Gastrocnemius medialis (tissue), 4 donors: ENCODE measurements at regions not wholly inside any gene's neighbourhood (a gene's known extent, or its start where the extent isn't known, plus 50 kb on each side); places are given as distances from the start of the nearest gene placed in this dataset.
"Not testable (repeated sequence)": the region's sequence is repeated elsewhere in the genome, so short reads cannot be mapped to it uniquely, and the experiment has no call there.

ENCODE experiments used
- ATAC-seq, 2 donors: fragments of 150-250 bp; one replicate each; pipeline ENCODE4 v1.9.1; 2016
- DNase-seq, 2 donors: peaks; one replicate each; pipeline ENCODE4 v3.0.0-alpha.2; 2019
- H3K27ac ChIP-seq, 4 donors: fragments of 200-600 bp; sonication (generic); 1 replicate in 1 of 4; 2 replicates in 3 of 4; pipeline ENCODE4 v1.5.1; 2016 to 2018; ENCODE audit warnings: mild to moderate bottlenecking in 2 of 4, moderate library complexity in 1 of 4
- H3K27me3 ChIP-seq, 3 donors: fragments of 200-600 bp; sonication (generic) in 2 of 3; 1 replicate in 1 of 3; 2 replicates in 2 of 3; pipeline versions ENCODE4 v1.5.1 to v1.6.0; 2016 to 2019; ENCODE audit warnings: mild to moderate bottlenecking in 1 of 3, moderate library complexity in 1 of 3
- H3K36me3 ChIP-seq, 2 donors: fragments of 200-600 bp; sonication (generic) in 1 of 2; one replicate each; pipeline ENCODE4 v1.5.1; 2017 to 2018
- H3K4me1 ChIP-seq, 2 donors: fragments of 200-600 bp; sonication (generic) in 1 of 2; one replicate each; pipeline ENCODE4 v1.5.1; 2016 to 2017; ENCODE audit warnings: mild to moderate bottlenecking in 2 of 2
- H3K4me3 ChIP-seq, 4 donors: fragments of 200-600 bp; sonication (generic) in 3 of 4; 1 replicate in 1 of 4; 2 replicates in 3 of 4; pipeline ENCODE4 v1.5.1; 2016 to 2019; ENCODE audit warnings: mild to moderate bottlenecking in 2 of 4
- H3K9me3 ChIP-seq, 3 donors: fragments of 200-600 bp; sonication (generic) in 2 of 3; 1 replicate in 1 of 3; 2 replicates in 2 of 3; pipeline ENCODE4 v1.5.1; 2016 to 2019
- CTCF ChIP-seq, 5 experiments: fragments of 450-650 bp in 3 of 5; fragments of 200-600 bp in 2 of 5; sonication (generic) in 2 of 5; IDR thresholded peaks in 4 of 5; conservative IDR thresholded peaks in 1 of 5; 1 replicate in 4 of 5; 2 replicates in 1 of 5; pipeline ENCODE4 v1.5.1; 2016 to 2019; ENCODE audit warnings: antibody characterized with exemption in 5 of 5, mild to moderate bottlenecking in 3 of 5, moderate library complexity in 3 of 5
- POLR2A ChIP-seq, 2 donors: fragments of 450-650 bp; IDR thresholded peaks; one replicate each; pipeline ENCODE4 v1.6.1; 2017; ENCODE audit warnings: antibody characterized with exemption in 2 of 2, mild to moderate bottlenecking in 2 of 2, moderate library complexity in 2 of 2
- in situ Hi-C, 4 donors: fragments of 200-750 bp; cut with MboI; loops; one replicate each; pipeline versions ENCODE4 v1.15.0 to v1.8.0; 2017; ENCODE audit warnings: low sequenced_read_pairs in 4 of 4
- intact Hi-C: fragments of 100-400 bp; cut with DNase I; formaldehyde crosslinking; loops from one replicate; pipeline ENCODE4 v1.15.1; 2023; ENCODE audit warnings: low total_unique reads

GRCh38 chr17:63222655-63223054 lies 223.5 kb downstream of the CYB561 start:
- no peaks in the 10 kb centered on the region for H3K36me3 ChIP-seq
- ATAC-seq (no peak), DNase-seq (no peak)
- no peak for TF ChIP-seq CTCF (IDR thresholded peaks at IDR 0.05 in 4 of 5, conservative IDR thresholded peaks at IDR 0.05 in 1 of 5)
- TF ChIP-seq POLR2A (IDR thresholded peaks at IDR 0.05): no peak
- in situ Hi-C loops (loop anchor here in 1 of 4 donors (25.0 kb wide), 1 partner anchor 110 kb away; no protein-coding TSS in a partner anchor), intact Hi-C loops (no loop called here)
- no peak overlapping the region for H3K4me3 ChIP-seq
- no peaks in the 10 kb centered on the region for H3K9me3 ChIP-seq
- H3K4me1 ChIP-seq: no peaks in the 10 kb centered on the region
- no peak overlapping the region for H3K27ac ChIP-seq
- no peaks in the 10 kb centered on the region for H3K27me3 ChIP-seq

DNA sequence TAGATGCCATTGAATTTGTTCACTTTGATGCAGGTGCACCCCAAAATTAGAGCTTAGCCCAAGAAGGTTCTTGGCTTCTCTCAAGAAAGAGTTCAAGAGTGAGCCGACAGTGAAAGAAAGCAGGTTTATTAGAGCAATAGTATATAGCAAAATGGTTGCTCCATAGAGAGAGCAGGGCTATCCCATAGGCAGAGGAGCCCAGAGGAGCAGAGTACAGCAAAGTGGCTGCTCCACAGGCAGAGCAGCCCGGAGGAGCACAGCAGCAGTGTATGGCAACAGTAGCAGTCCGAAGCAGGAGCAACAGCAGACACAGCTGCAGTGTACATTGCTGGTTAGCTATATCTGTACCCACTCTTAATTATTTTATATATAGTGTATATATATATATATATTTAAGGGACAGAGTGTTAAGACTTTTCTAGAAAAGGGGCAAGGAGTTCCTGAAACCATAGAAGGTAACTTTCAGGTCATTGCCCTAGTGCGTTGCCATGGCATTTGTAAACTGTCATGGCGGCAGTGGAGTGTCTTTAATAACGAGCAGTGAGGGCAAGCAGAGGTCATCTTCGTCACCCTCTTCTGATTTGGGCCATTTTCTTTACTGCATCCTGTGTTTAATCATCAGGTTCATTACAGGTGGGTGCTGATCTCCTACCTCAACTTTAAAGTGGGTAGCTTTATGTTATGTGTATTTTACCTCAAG lies 222.7 kb downstream of the CYB561 start:
- in situ Hi-C loops: loop anchor here in 1 of 4 donors (25.0 kb wide), 1 partner anchor 111 kb away; no protein-coding TSS in a partner anchor
- no peak overlapping the region for H3K27ac ChIP-seq
- no peak for ATAC-seq

GRCh38 chr17:63224644-63225043 lies 221.5 kb downstream of the CYB561 start:
- Histone ChIP-seq H3K36me3 (no peaks in the 10 kb centered on the region), H3K4me1 (no peaks in the 10 kb centered on the region), H3K9me3 (no peaks in the 10 kb centered on the region), H3K27me3 (no peaks in the 10 kb centered on the region), H3K27ac (no peak overlapping the region), H3K4me3 (no peak overlapping the region)
- TF ChIP-seq CTCF (IDR thresholded peaks at IDR 0.05 in 4 of 5, conservative IDR thresholded peaks at IDR 0.05 in 1 of 5) (no peak), POLR2A (IDR thresholded peaks at IDR 0.05) (no peak)
- in situ Hi-C loops: loop anchor here in 1 of 4 donors (25.0 kb wide), 1 partner anchor 112 kb away; no protein-coding TSS in a partner anchor
- ATAC-seq (no peak), DNase-seq (no peak)
- intact Hi-C loops: no loop called here

More for the DNA sequence above, 222.7 kb downstream of the CYB561 start:
- no peak overlapping the region for H3K4me3 ChIP-seq
- H3K9me3 ChIP-seq: no peaks in the 10 kb centered on the region
- H3K27me3 ChIP-seq: no peaks in the 10 kb centered on the region
- intact Hi-C loops: no loop called here
- no peak for TF ChIP-seq POLR2A (IDR thresholded peaks at IDR 0.05)
- TF ChIP-seq CTCF (IDR thresholded peaks at IDR 0.05 in 4 of 5, conservative IDR thresholded peaks at IDR 0.05 in 1 of 5): no peak
- H3K36me3 ChIP-seq: no peaks in the 10 kb centered on the region
- H3K4me1 ChIP-seq: no peaks in the 10 kb centered on the region
- no peak for DNase-seq

DNA sequence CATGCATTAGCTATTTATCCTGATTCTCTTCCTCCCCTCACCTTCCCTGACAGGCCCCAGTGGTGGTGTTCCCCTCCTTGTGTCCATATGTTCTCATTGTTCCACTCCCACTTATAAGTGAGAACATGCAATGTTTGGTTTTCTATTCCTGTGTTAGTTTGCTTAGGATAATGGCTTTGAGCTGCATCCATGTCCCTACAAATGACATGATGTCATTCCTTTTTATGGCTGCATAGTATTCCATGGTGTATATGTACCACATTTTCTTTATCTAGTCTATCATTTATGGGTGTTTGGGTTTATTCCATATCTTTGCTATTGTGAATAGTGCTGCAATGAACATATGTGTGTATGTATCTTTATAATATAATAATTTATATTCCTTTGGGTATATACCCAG lies 219.4 kb downstream of the CYB561 start:
- in situ Hi-C loops, H3K4me1 ChIP-seq, H3K27ac ChIP-seq, ATAC-seq, H3K27me3 ChIP-seq, H3K9me3 ChIP-seq, H3K4me3 ChIP-seq, DNase-seq, intact Hi-C loops, H3K36me3 ChIP-seq: not testable (repeated sequence)

DNA sequence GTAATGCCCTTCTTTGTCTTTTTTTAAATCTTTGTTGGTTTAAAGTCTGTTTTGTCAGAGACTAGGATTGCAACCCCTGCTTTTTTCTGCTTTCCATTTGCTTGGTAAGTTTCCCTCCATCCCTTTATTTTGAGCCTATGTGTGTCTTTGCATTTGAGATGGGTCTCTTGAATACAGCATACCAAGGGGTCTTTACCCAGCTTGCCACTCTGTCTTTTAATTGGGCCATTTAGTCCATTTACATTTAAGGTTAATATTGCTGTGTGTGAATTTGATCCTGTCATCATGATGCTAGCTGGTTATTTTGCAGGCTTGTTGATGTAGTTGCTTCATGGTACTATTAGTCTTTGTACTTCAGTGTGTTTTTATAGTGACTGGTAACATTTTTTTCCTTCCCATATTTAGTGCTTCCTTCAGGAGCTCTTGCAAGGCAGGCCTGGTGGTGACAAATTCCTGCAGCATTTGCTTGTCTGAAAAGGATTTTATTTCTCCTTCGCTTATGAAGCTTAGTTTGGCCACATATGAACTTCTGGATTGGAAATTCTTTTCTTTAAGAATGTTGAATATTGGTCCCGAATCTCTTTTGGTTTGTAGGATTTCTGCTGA lies 215.0 kb downstream of the CYB561 start:
- H3K27ac ChIP-seq, ATAC-seq, in situ Hi-C loops, H3K4me3 ChIP-seq, H3K27me3 ChIP-seq, H3K4me1 ChIP-seq, H3K36me3 ChIP-seq, DNase-seq, intact Hi-C loops, H3K9me3 ChIP-seq: not testable (repeated sequence)
